HG02840 (cell line): ENCODE measurements at regions not wholly inside any gene's neighbourhood (a gene's known extent, or its start where the extent isn't known, plus 50 kb on each side); places are given as distances from the start of the nearest gene placed in this dataset.
"Not testable (repeated sequence)": the region's sequence is repeated elsewhere in the genome, so short reads cannot be mapped to it uniquely, and the experiment has no call there.

ENCODE experiments used
- ATAC-seq: cut with Tn5 transposase; IDR thresholded peaks from one replicate; pipeline ENCODE4 v1.9.1; 2021; ENCODE audit warnings: mild to moderate bottlenecking, moderate library complexity, moderate number of reproducible peaks; ENCODE audit not compliant: unreplicated experiment, low FRiP score

- no peak for ATAC-seq
Observed at GRCh38 chr5:94102849-94103248, 361.4 kb upstream of the POU5F2 start.

DNA sequence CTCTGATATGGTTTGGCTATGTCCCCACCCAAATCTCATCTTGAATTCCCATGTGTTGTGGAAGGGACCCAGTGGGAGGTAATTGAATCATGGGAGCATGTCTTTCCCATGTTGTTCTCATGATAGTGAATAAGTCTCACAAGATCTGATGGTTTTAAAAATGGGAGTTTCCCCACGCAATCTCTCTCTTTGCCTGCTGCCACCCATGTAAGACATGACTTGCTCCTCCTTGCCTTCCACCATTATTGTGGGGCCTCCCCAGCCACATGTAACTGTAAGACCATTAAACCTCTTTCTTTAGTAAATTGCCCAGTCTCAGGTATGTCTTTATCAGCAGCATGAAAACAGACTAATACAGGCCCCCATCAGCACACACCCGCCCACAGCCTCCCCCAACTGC, 356.0 kb upstream of the POU5F2 start:
- ATAC-seq = not testable (repeated sequence)

DNA sequence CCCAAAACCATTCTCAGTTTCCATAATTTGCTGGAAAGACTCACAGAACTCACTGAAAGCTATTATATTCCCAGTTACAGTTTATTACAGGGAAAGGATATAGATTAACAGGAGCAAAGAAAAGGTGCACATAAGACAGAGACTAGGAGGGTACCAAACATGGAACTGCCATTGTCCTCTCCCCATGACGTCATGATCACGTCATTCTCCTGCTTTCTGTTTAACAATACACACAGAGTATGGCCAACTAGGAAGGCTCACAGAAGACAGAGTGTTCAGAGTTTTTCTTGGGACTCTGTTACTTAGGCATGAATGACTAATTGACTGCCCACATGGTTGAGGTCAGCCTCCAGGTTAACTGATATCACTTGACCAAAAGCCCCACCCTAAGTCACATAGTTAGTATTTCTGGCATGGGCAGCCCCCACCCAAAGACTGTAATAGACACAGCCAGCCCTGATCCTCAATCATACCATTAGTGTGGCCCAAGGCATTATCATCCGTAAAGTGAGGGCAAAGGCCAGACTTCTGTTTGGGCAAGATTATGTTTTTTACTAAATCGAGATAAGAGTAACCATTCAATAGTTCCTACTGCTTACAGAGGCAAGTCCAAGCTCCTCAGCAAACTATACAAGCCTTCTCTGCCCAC, 353.5 kb upstream of the POU5F2 start:
- no peak for ATAC-seq

DNA sequence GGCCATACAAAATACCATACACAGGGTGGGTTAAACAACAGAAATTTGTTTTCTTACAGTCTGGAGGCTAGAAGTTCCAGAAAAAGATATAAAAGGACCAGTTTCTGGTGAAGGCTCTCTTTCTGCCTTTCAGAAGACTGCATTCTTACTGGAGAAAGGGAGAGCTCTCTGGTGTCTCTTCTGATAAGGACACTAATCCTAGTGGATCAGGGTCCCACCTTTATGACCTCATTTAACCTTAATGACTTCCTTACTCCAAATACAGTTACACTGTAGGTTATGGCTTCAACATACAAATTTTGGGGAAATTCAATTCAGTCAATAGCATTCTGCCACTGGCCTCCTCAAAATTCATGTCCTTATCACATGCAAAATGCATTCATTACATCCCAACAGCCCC, 351.9 kb upstream of the POU5F2 start:
- no peak for ATAC-seq

- not testable (repeated sequence) for ATAC-seq
Observed at GRCh38 chr5:94086635-94087034, 345.2 kb upstream of the POU5F2 start.

DNA sequence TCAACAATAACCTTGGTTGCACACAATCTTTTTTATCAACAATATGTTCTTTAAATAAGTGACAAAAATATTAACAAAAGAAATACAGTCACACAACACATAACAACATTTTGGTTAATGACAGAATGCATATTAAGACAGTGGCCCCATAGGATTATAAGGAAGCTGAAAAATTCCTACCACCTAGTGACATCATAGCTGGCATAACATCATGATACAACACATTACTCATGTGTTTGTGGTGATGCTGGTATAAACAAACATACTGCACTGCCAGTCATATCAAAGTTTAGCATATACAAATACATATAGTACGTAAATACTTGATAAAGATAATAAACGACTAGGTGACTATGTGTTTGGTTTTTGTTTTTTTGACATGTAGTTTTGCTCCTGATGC, 344.8 kb upstream of the POU5F2 start:
- no peak for ATAC-seq

GRCh38 chr5:94082405-94082804, 341.0 kb upstream of the POU5F2 start:
- no peak for ATAC-seq

- no peak for ATAC-seq
Observed at GRCh38 chr5:94081088-94081487, 339.7 kb upstream of the POU5F2 start.

DNA sequence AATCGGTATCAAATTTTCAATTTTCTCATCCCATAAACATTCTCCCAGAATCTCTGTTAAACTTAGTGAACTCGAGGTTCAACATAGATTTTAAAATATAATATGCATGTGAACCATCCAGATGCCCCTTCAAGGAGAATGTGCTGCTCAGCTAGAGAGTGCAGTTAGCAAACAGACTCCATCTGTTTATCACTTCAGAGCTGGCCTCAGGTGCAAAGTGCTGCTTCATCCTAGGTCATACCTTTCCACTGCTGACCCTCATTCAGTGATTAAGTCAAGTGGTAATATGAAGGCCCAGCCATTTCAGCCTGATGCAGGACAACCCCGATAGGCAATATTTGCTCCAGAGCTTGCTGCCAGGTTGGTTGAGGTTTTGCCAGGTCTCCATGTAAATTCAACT, 339.0 kb upstream of the POU5F2 start:
- no peak for ATAC-seq

DNA sequence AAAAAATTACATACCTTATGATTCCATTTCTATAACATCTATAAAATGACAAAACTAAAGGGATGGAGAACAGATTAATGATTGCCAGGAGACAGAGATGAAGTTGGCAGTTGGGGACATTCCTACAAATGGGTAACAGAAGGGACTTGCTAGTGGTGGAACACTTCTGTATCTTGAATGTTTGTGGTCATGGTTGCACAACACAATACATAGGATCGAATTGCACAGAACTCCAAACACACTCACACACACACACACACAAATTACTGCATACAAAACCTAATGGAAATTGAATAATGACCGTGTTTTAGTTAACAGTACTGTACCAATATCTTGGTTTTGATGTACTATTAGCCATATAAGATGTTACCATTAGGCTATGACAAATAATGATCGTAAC, 330.7 kb upstream of the POU5F2 start:
- no peak for ATAC-seq

GRCh38 chr5:94066437-94067207, 325.2 kb upstream of the POU5F2 start:
- ATAC-seq = no peak

- ATAC-seq = no peak
Observed at GRCh38 chr5:94064025-94064424, 322.6 kb upstream of the POU5F2 start.

DNA sequence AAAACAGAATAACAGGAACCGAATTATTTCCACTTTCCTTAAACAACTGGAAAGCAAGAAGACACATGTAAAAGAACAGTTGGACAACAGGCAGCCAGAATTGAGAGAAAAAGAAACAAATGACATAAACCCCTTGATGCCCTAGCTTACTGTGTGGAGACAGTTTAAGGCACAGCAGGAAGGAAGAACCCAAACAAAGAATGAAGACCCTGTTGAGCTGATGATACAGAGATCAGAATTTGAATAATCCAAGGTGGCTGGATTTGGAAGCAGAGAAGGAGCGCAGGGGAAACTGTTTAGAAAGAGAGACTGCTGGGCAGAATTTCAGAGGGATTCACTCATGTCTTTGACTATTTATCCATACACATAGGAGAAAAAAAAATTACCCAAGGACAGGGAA, 316.3 kb upstream of the POU5F2 start:
- ATAC-seq = no peak

DNA sequence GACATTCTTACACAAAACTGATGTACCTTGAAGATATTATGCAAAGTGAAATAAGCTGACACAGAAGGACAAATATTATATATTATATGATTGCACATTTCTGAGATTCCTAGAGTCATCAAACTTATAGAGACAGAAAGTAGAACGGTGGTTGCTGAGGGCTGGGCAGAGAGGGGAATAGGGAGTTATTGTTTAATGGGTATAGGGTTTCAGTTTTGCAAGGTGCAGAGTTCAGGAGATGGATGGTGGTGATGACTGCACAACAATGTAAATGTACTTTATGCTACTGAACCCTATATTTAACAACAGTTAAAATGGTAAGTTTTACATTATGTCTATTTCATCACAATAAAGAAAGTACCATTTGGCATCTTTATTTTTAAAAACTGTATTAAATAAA, 315.8 kb upstream of the POU5F2 start:
- no peak for ATAC-seq

- peak; percentile 59 for ATAC-seq
Observed at GRCh38 chr5:94049307-94049922, 308.0 kb upstream of the POU5F2 start.

GRCh38 chr5:94045839-94046782, 304.7 kb upstream of the POU5F2 start:
- ATAC-seq = no peak

- ATAC-seq = no peak
Observed at GRCh38 chr5:94043311-94043710, 301.9 kb upstream of the POU5F2 start.

DNA sequence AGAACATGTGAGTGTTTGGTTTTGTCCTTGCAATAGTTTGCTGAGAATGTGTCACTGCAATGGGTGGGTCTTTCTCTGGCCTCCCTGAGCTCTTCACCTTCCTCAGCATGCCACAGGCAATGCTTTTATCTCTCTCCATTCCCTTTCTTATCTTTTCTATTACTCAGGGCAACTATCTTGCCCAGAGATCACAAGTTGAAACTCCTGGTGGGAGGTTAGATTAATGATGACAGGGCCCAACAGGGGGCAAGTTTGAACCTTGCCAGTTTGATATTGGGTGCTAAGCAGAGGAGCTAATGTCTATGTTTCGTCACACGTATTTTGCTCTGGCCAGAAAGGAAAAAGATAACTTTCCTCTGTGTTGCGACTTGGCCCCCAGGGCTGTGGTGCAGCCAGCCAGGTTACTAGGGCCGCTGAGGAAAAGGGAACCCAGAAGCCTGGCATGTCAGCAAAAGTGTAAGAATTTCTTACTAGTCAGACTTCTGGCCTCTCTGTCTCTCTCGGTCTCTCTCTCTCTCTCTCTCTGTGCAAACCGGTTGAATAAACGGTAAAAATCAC, 299.3 kb upstream of the POU5F2 start:
- ATAC-seq = no peak

DNA sequence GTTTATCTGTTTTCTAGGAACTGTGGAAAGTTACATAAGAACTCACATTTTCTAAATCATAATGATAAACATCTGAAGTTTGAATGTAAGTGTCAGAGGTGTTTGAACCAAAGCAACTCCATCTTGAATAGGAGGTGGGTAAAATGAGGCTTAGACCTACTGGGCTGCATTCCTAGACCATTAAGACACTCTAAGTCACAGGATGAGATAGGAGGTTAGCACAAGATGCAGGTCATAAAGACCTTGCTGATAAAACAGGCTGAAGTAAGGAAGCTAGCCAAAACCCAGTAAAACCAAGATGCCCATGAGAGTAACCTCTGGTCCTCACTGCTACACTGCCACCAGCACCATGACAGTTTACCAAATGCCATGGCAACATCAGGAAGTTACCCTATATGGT, 297.7 kb upstream of the POU5F2 start:
- ATAC-seq = no peak

DNA sequence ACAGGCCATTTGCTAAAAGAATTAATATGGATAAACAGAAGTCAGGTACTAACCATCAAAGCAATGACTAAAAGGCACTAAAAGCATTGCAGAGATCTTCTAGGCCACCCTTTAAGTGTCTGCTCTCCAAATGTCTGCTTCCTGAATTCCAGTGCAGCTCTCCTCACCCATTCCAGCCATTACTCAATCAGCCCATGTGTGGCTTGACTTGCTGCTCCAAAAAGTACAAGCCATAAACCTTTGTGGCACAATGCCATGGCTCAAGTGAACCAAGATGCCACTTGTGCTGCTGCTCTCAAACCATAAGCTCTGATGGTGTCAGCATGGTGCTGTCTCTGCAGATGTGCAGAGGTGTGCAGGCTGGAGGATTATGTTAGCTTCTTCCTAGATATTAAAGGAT, 290.2 kb upstream of the POU5F2 start:
- no peak for ATAC-seq
